GM19023 (cell line): ENCODE measurements at regions not wholly inside any gene's neighbourhood (a gene's known extent, or its start where the extent isn't known, plus 50 kb on each side); places are given as distances from the start of the nearest gene placed in this dataset.

ENCODE experiments used
- ATAC-seq: cut with Tn5 transposase; IDR thresholded peaks from one replicate; pipeline ENCODE4 v1.9.1; 2021; ENCODE audit warnings: mild to moderate bottlenecking, moderate library complexity; ENCODE audit not compliant: unreplicated experiment

GRCh38 chr5:63375851-63376250 lies 586.4 kb downstream of the HTR1A start:
- no peak for ATAC-seq

- no peak for ATAC-seq
Measured at GRCh38 chr5:63374085-63374484, 588.2 kb downstream of the HTR1A start.

- ATAC-seq = no peak
Measured at GRCh38 chr5:63351164-63351563, 611.1 kb downstream of the HTR1A start.

GRCh38 chr5:63346451-63346850 lies 615.8 kb downstream of the HTR1A start:
- no peak for ATAC-seq

GRCh38 chr5:63341442-63341841 lies 620.8 kb downstream of the HTR1A start:
- ATAC-seq = no peak

GRCh38 chr5:63323926-63324325 lies 638.3 kb downstream of the HTR1A start:
- no peak for ATAC-seq

GRCh38 chr5:63314551-63314950 lies 647.7 kb downstream of the HTR1A start:
- ATAC-seq = no peak

GRCh38 chr5:63310644-63311043 lies 651.6 kb downstream of the HTR1A start:
- ATAC-seq = no peak

- ATAC-seq = no peak
Measured at GRCh38 chr5:63306909-63307308, 655.3 kb downstream of the HTR1A start.

GRCh38 chr5:63293317-63293716 lies 668.9 kb downstream of the HTR1A start:
- no peak for ATAC-seq

GRCh38 chr5:63286724-63287123 lies 675.5 kb downstream of the HTR1A start:
- ATAC-seq = no peak

- ATAC-seq = no peak
Measured at GRCh38 chr5:63263411-63263810, 684.8 kb downstream of the LRRC70 start.

GRCh38 chr5:63262185-63262981 lies 683.8 kb downstream of the LRRC70 start:
- ATAC-seq = no peak

- ATAC-seq = no peak
Measured at GRCh38 chr5:63261695-63262094, 683.1 kb downstream of the LRRC70 start.

- ATAC-seq = no peak
Measured at GRCh38 chr5:63255594-63255993, 677.0 kb downstream of the LRRC70 start.

- no peak for ATAC-seq
Measured at GRCh38 chr5:63250939-63251338, 672.3 kb downstream of the LRRC70 start.

- no peak for ATAC-seq
Measured at GRCh38 chr5:63249960-63250359, 671.3 kb downstream of the LRRC70 start.

GRCh38 chr5:63247651-63248050 lies 669.0 kb downstream of the LRRC70 start:
- ATAC-seq = no peak

GRCh38 chr5:63245271-63245670 lies 666.7 kb downstream of the LRRC70 start:
- no peak for ATAC-seq

- ATAC-seq = no peak
Measured at GRCh38 chr5:63240063-63240755, 661.6 kb downstream of the LRRC70 start.

GRCh38 chr5:63233911-63234310 lies 655.3 kb downstream of the LRRC70 start:
- ATAC-seq = no peak

GRCh38 chr5:63233361-63233760 lies 654.7 kb downstream of the LRRC70 start:
- ATAC-seq = no peak
